Endothelial cell of umbilical vein (primary cell): ENCODE measurements at regions not wholly inside any gene's neighbourhood (a gene's known extent, or its start where the extent isn't known, plus 50 kb on each side); places are given as distances from the start of the nearest gene placed in this dataset.

ENCODE experiments used
- BruUV-seq: library from RNA; stranded (reverse); fragments of 400-500 nt; replicated peaks from 2 replicates; lab custom pipeline; 2021; lab: Mats Ljungman, UMichigan
- CTCF ChIA-PET: fragments of 300-600, 350-600 bp; sonication (Branson Sonifier 250); formaldehyde crosslinking; loops from one replicate; lab custom pipeline; 2021; ENCODE audit warnings: antibody characterized with exemption, inconsistent platforms; lab: Charles Lee
- POLR2A ChIA-PET: fragments of 300-600, 350-600 bp; sonication (Branson Sonifier 250); formaldehyde crosslinking; loops from one replicate; lab custom pipeline; 2021; ENCODE audit warnings: antibody characterized with exemption, inconsistent platforms; lab: Charles Lee
- DNase-seq: peaks from one replicate; pipeline ENCODE4 v3.0.0-alpha.2; 2011; ENCODE audit warnings: low read depth, low spot score
- FAIRE-seq: peaks from 2 replicates; lab custom pipeline; 2011; peaks lifted over from hg19 to GRCh38; lab: Jason Lieb, UNC
- H2AFZ ChIP-seq: 2 replicates; pipeline ENCODE4 v1.6.0; 2012; ENCODE audit warnings: low read depth, low read length, control low read depth, inconsistent platforms
- H3K27ac ChIP-seq: 2 replicates; pipeline ENCODE4 v1.5.1; 2011; ENCODE audit warnings: low read depth, mild to moderate bottlenecking, control low read depth, low read length, moderate library complexity; ENCODE audit not compliant: insufficient read depth
- H3K27me3 ChIP-seq, 2 experiments: 2 replicates each; pipeline versions ENCODE4 v1.6.0 to v1.6.1; 2011; ENCODE audit warnings: low read length in 2 of 2, mixed read lengths in 1 of 2; ENCODE audit not compliant: control insufficient read depth in 2 of 2, insufficient read depth in 2 of 2
- H3K36me3 ChIP-seq, 2 experiments: 2 replicates in 1 of 2; 3 replicates in 1 of 2; pipeline ENCODE4 v1.5.1; 2011; ENCODE audit warnings: low read length in 2 of 2, mild to moderate bottlenecking in 1 of 2, moderate library complexity in 1 of 2; ENCODE audit not compliant: control insufficient read depth in 2 of 2, insufficient read depth in 2 of 2; ENCODE audit errors: extremely low read depth in 1 of 2
- H3K4me1 ChIP-seq: 3 replicates; pipeline ENCODE4 v1.5.1; 2011; ENCODE audit warnings: mild to moderate bottlenecking, low read length; ENCODE audit not compliant: control insufficient read depth, insufficient read depth; ENCODE audit errors: extremely low read depth
- H3K4me2 ChIP-seq: 2 replicates; pipeline ENCODE4 v1.6.1; 2011; ENCODE audit warnings: low read length, control low read depth, mixed read lengths; ENCODE audit not compliant: insufficient read depth
- H3K4me3 ChIP-seq, 3 experiments: fragments of 200-600 bp in 1 of 3; sonication (generic), shearing (Covaris generic) in 1 of 3; replicated peaks in 1 of 3; 2 replicates each; pipeline ENCODE4 v1.5.1; 2011 to 2016; ENCODE audit warnings: control low read depth in 3 of 3, low read length in 3 of 3, mild to moderate bottlenecking in 2 of 3, inconsistent platforms in 1 of 3, low read depth in 1 of 3, moderate library complexity in 1 of 3; ENCODE audit not compliant: insufficient read depth in 1 of 3
- H3K79me2 ChIP-seq: 2 replicates; pipeline ENCODE4 v1.6.0; 2012; ENCODE audit warnings: low read length, inconsistent platforms; ENCODE audit not compliant: control insufficient read depth, insufficient read depth
- H3K9ac ChIP-seq: replicated peaks from 2 replicates; pipeline ENCODE3; 2011; ENCODE audit warnings: low read length, control low read depth; ENCODE audit not compliant: insufficient read depth; ENCODE audit errors: extremely low read depth
- H3K9me1 ChIP-seq: replicated peaks from 3 replicates; pipeline ENCODE4 v1.6.0; 2011; ENCODE audit warnings: mild to moderate bottlenecking, low read length; ENCODE audit not compliant: control insufficient read depth, insufficient read depth; ENCODE audit errors: extremely low read depth
- H3K9me3 ChIP-seq: replicated peaks from 2 replicates; pipeline ENCODE4 v1.5.1; 2012; ENCODE audit warnings: low read length, inconsistent platforms; ENCODE audit not compliant: control insufficient read depth, insufficient read depth
- H4K20me1 ChIP-seq: replicated peaks from 2 replicates; pipeline ENCODE3; 2011; ENCODE audit warnings: mild to moderate bottlenecking, low read length; ENCODE audit not compliant: control insufficient read depth, insufficient read depth; ENCODE audit errors: extremely low read depth
- CTCF ChIP-seq, 2 donors: IDR thresholded peaks; 1 replicate in 1 of 2; 2 replicates in 1 of 2; pipeline ENCODE4 v1.5.1; 2011; ENCODE audit warnings: low read length in 2 of 2, mild to moderate bottlenecking in 2 of 2, moderate library complexity in 2 of 2, control low read depth in 1 of 2, inconsistent platforms in 1 of 2, low read depth in 1 of 2; ENCODE audit not compliant: insufficient read depth in 1 of 2; ENCODE audit errors: extremely low read depth in 1 of 2
- EZH2 ChIP-seq: IDR thresholded peaks from 2 replicates; pipeline ENCODE4 v1.6.1; 2012; ENCODE audit warnings: borderline replicate concordance, low read depth, mild to moderate bottlenecking, moderate library complexity, low read length, inconsistent platforms; ENCODE audit not compliant: severe bottlenecking
- FOS ChIP-seq: IDR thresholded peaks from 2 replicates; pipeline ENCODE4 v1.6.1; 2011; ENCODE audit warnings: mild to moderate bottlenecking, low read length, moderate library complexity, borderline replicate concordance; ENCODE audit not compliant: insufficient read depth
- GATA2 ChIP-seq: IDR thresholded peaks from 2 replicates; pipeline ENCODE4 v1.7.0; 2011; ENCODE audit warnings: low read depth, mild to moderate bottlenecking, moderate library complexity, mixed read lengths, low read length; ENCODE audit not compliant: insufficient read length, insufficient read depth
- JUN ChIP-seq: IDR thresholded peaks from 2 replicates; pipeline ENCODE4 v1.6.1; 2011; ENCODE audit warnings: borderline replicate concordance, low read depth; ENCODE audit not compliant: insufficient read length, insufficient read depth
- MAX ChIP-seq: IDR thresholded peaks from 2 replicates; pipeline ENCODE4 v1.6.1; 2011; ENCODE audit not compliant: insufficient read depth, insufficient read length
- MYC ChIP-seq: IDR thresholded peaks from one replicate; pipeline ENCODE4 v1.6.1; 2011; ENCODE audit warnings: mild to moderate bottlenecking, low read depth, low read length
- POLR2A ChIP-seq: IDR thresholded peaks from 2 replicates; pipeline ENCODE4 v1.6.1; 2012; ENCODE audit warnings: low read depth, mild to moderate bottlenecking, control low read depth, low read length
- POLR2AphosphoS5 ChIP-seq: IDR thresholded peaks from 2 replicates; pipeline ENCODE4 v1.6.1; 2012; ENCODE audit warnings: low read depth, mild to moderate bottlenecking, control low read depth, low read length, moderate library complexity; ENCODE audit not compliant: insufficient read depth
- dilution Hi-C: fragments of 300-500 bp; cut with MboI; formaldehyde crosslinking; loops from one replicate; pipeline ENCODE4 v1.15.0; 2019; ENCODE audit warnings: low sequenced_read_pairs; ENCODE audit not compliant: extremely low pct_ligation_motif_present
- intact Hi-C: fragments of 100-400 bp; cut with micrococcal nuclease; formaldehyde crosslinking; loops from one replicate; pipeline ENCODE4 v1.10.0; 2022

GRCh38 chr10:130989670-130990232 is 321.8 kb downstream of the TCERG1L start:
- no peak for DNase-seq
- H3K4me3 ChIP-seq, result no peak overlapping the region
- no TSS peak for BruUV-seq
- no peak overlapping the region for H3K9ac ChIP-seq
- no peaks in the 10 kb centered on the region for H3K9me1 ChIP-seq
- no peaks in the 10 kb centered on the region for H3K27me3 ChIP-seq
- peaks cover 4% of the 10 kb centered on the region for H3K9me3 ChIP-seq
- H3K79me2 ChIP-seq, result no peaks in the 10 kb centered on the region
- TF ChIP-seq POLR2A (no peak), EZH2 (no peak), MAX (no peak), FOS (no peak), MYC (no peak), CTCF (IDR thresholded peaks at IDR 0.05; ENCODE audit: extremely low read depth in 1 of 2, insufficient read depth in 1 of 2, low read depth in 1 of 2, low read length in 2 of 2) (no peak), JUN (no peak), GATA2 (no peak), POLR2AphosphoS5 (no peak)
- ChIA-PET CTCF (no interaction called here), POLR2A (no interaction called here)
- no peak overlapping the region for H3K27ac ChIP-seq
- intact Hi-C loops, result no loop called here
- no peaks in the 10 kb centered on the region for H3K36me3 ChIP-seq
- no peaks in the 10 kb centered on the region for H3K4me1 ChIP-seq
- no peak overlapping the region for H2AFZ ChIP-seq
- no peak for FAIRE-seq
- dilution Hi-C loops, result no loop called here
- no peak overlapping the region for H3K4me2 ChIP-seq
- no peaks in the 10 kb centered on the region for H4K20me1 ChIP-seq
